GM12865 (cell line): ENCODE measurements at regions not wholly inside any gene's neighbourhood (a gene's known extent, or its start where the extent isn't known, plus 50 kb on each side); places are given as distances from the start of the nearest gene placed in this dataset.

Experiments
- DNase-seq: peaks from one replicate; pipeline ENCODE4 v3.0.0; 2010; ENCODE audit warnings: low read depth
- H3K4me3 ChIP-seq: 2 replicates; pipeline ENCODE4 v1.5.1; 2011; ENCODE audit warnings: mild to moderate bottlenecking, low read depth, low read length, control low read depth
- CTCF ChIP-seq: IDR thresholded peaks from 2 replicates; pipeline ENCODE4 v1.5.1; 2011; ENCODE audit warnings: low read length, control low read depth, low read depth, inconsistent platforms; ENCODE audit not compliant: insufficient read depth; ENCODE audit errors: missing control alignments

GRCh38 chr14:55979096-55979495 is 139.1 kb upstream of the PELI2 start:
- no peak overlapping the region for H3K4me3 ChIP-seq
- DNase-seq, result no peak

GRCh38 chr14:55979781-55980180 is 138.4 kb upstream of the PELI2 start:
- H3K4me3 ChIP-seq, result no peak overlapping the region
- DNase-seq, result no peak
- no peak for TF ChIP-seq CTCF

More at GRCh38 chr14:55979096-55979495, 139.1 kb upstream of the PELI2 start:
- no peak for TF ChIP-seq CTCF

- no peak for TF ChIP-seq CTCF
- H3K4me3 ChIP-seq, result no peak overlapping the region
- DNase-seq, result no peak
These were observed 137.2 kb upstream of the PELI2 start for GRCh38 chr14:55980970-55981369.

GRCh38 chr14:55986069-55986468 is 132.1 kb upstream of the PELI2 start:
- no peak overlapping the region for H3K4me3 ChIP-seq
- TF ChIP-seq CTCF, result no peak
- DNase-seq, result no peak

- no peak for TF ChIP-seq CTCF
- H3K4me3 ChIP-seq, result no peak overlapping the region
- DNase-seq, result no peak
These were observed 117.4 kb upstream of the PELI2 start for GRCh38 chr14:56000846-56001245.

GRCh38 chr14:56002342-56002741 is 115.9 kb upstream of the PELI2 start:
- no peak for DNase-seq
- no peak for TF ChIP-seq CTCF
- no peak overlapping the region for H3K4me3 ChIP-seq

- no peak overlapping the region for H3K4me3 ChIP-seq
- no peak for DNase-seq
- no peak for TF ChIP-seq CTCF
These were observed 115.2 kb upstream of the PELI2 start for GRCh38 chr14:56002876-56003625.
